Mesendoderm (in vitro differentiated cells): ENCODE measurements at regions not wholly inside any gene's neighbourhood (a gene's known extent, or its start where the extent isn't known, plus 50 kb on each side); places are given as distances from the start of the nearest gene placed in this dataset.

Source experiments
- DNase-seq: peaks from one replicate; pipeline ENCODE4 v3.0.0; 2013
- H2AK5ac ChIP-seq: 2 replicates; pipeline ENCODE4 v1.6.1; 2013; ENCODE audit warnings: low read length, inconsistent platforms
- H2BK120ac ChIP-seq: 2 replicates; pipeline ENCODE4 v1.6.1; 2013; ENCODE audit warnings: low read depth, mild to moderate bottlenecking, low read length, moderate library complexity, mixed read lengths
- H2BK15ac ChIP-seq: replicated peaks from 2 replicates; pipeline ENCODE4 v1.6.1; 2013; ENCODE audit warnings: low read depth, mild to moderate bottlenecking, moderate library complexity
- H2BK5ac ChIP-seq: 2 replicates; pipeline ENCODE4 v1.6.1; 2013; ENCODE audit warnings: low read length, inconsistent platforms
- H3K18ac ChIP-seq: 2 replicates; pipeline ENCODE4 v1.6.1; 2013; ENCODE audit warnings: mild to moderate bottlenecking, low read length, mixed read lengths
- H3K23ac ChIP-seq: one replicate; pipeline ENCODE4 v1.6.1; 2013; ENCODE audit warnings: low read length
- H3K27ac ChIP-seq: 2 replicates; pipeline ENCODE4 v1.5.1; 2013; ENCODE audit warnings: low read depth, mild to moderate bottlenecking, inconsistent platforms, low read length, moderate library complexity
- H3K27me3 ChIP-seq: 2 replicates; pipeline ENCODE4 v1.6.1; 2013; ENCODE audit warnings: low read length, control low read depth, mild to moderate bottlenecking, inconsistent platforms; ENCODE audit not compliant: insufficient read depth, poor library complexity
- H3K36me3 ChIP-seq: 2 replicates; pipeline ENCODE4 v1.6.1; 2013; ENCODE audit warnings: low read length, inconsistent platforms; ENCODE audit not compliant: control insufficient read depth, insufficient read depth
- H3K4ac ChIP-seq: one replicate; pipeline ENCODE4 v1.6.1; 2013; ENCODE audit warnings: low read depth, mild to moderate bottlenecking, low read length, moderate library complexity
- H3K4me1 ChIP-seq: 2 replicates; pipeline ENCODE4 v1.6.1; 2013; ENCODE audit warnings: low read depth, low read length, inconsistent platforms; ENCODE audit not compliant: control insufficient read depth
- H3K4me2 ChIP-seq: 2 replicates; pipeline ENCODE4 v1.6.1; 2013; ENCODE audit warnings: low read length
- H3K4me3 ChIP-seq: 2 replicates; pipeline ENCODE4 v1.5.1; 2013; ENCODE audit warnings: mild to moderate bottlenecking, low read length
- H3K56ac ChIP-seq: one replicate; pipeline ENCODE4 v1.6.1; 2013; ENCODE audit warnings: low read length
- H3K79me1 ChIP-seq: 2 replicates; pipeline ENCODE4 v1.6.1; 2013; ENCODE audit warnings: low read length, inconsistent platforms
- H3K79me2 ChIP-seq: 2 replicates; pipeline ENCODE4 v1.6.1; 2013; ENCODE audit warnings: mild to moderate bottlenecking, low read length; ENCODE audit not compliant: control insufficient read depth, insufficient read depth
- H3K9ac ChIP-seq: 2 replicates; pipeline ENCODE4 v1.6.1; 2013; ENCODE audit warnings: low read length, inconsistent platforms
- H4K5ac ChIP-seq: one replicate; pipeline ENCODE4 v1.6.1; 2013; ENCODE audit warnings: low read length
- H4K8ac ChIP-seq: one replicate; pipeline ENCODE4 v1.6.1; 2013; ENCODE audit warnings: low read depth, mild to moderate bottlenecking, control low read depth, low read length, moderate library complexity
- WGBS: extraction: QIAGEN DNeasy Blood & Tissue Kit; methylation state at CpG from one replicate; pipeline ENCODE4 v1.1.7; 2013; ENCODE audit warnings: low lambda C conversion rate, missing lambda C conversion rate; ENCODE audit not compliant: insufficient coverage; ENCODE audit errors: extremely low coverage; 5-methylcytosine and 5-hydroxymethylcytosine counted together

DNA sequence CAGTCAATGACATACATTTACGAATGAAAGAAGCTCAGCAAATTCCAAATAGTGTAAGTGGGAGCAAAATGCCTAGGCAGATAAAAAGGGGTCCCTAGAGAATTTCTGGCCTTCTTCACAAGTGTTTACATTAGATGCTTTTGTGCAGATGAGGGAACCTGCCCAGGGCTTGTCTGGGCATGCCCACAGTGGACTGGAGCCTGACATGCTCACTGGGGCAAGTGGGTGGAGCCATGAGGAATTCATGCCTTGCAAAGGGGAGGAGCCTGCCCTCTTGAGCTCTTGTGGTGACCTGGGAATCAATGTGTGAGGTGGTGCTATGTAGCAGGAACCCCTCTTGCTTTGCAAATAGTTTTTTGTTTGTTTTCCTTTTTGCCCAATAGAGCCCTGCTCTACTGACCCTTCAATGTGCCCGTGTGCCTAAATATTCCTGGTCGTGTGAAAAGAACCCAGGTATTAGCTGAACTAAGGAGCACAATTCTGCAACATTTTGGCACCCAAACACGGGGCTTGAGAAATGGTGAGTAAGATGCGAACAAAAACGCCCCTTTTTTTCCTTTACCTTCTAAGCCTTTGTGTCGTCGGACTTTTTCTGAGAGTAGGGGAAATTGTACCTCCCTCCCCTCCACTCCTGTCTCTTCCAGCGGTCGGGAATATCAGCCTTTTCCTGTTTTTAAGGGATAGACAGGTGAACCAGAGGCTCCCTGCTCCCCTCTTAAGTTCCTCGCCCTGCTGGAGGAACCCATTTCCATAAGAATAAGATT, 433.8 kb upstream of the CDH9 start:
- DNase-seq = peak; percentile 96
- no peak overlapping the region for H2BK15ac ChIP-seq
- no peak overlapping the region for H3K23ac ChIP-seq
- peaks cover 5% of the 10 kb centered on the region for H3K36me3 ChIP-seq
- H3K4ac ChIP-seq = no peak overlapping the region
- WGBS = no CpG with 5 or more reads among the region's 11 CpGs
- H4K5ac ChIP-seq = no peak overlapping the region
- peak overlapping the region; percentile 78 for H2BK120ac ChIP-seq
- peaks cover 4% of the 10 kb centered on the region for H3K79me2 ChIP-seq
- H3K4me1 ChIP-seq = no peaks in the 10 kb centered on the region
- no peak overlapping the region for H2BK5ac ChIP-seq
- peak overlapping the region; percentile 75 for H3K27ac ChIP-seq
- peak overlapping the region; percentile 97 for H3K18ac ChIP-seq
- H3K56ac ChIP-seq = peak overlapping the region; percentile 75
- H2AK5ac ChIP-seq = no peak overlapping the region
- H3K79me1 ChIP-seq = peaks cover 2% of the 10 kb centered on the region
- no peak overlapping the region for H4K8ac ChIP-seq
- H3K4me3 ChIP-seq = peak overlapping the region; percentile 60
- H3K4me2 ChIP-seq = no peak overlapping the region
- H3K9ac ChIP-seq = peak overlapping the region; percentile 80
- no peaks in the 10 kb centered on the region for H3K27me3 ChIP-seq

DNA sequence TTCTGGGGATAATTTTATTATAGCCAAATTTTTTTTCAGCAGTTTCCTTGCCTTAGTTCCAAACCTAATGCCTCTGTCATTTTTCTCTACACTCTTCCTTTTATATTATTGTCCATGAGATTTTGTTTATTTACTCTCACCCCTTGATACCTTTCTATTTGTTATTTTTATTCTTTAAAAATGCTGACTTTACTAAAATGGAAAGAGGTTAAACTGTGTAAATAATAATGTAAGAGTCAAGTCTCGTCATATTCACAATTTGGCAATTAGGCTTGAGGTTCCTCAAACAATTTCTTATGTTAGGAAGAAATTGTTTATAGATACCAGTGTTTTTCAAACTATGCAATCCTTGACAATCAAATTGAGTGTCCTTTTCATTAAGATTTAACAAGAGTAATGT, 428.6 kb upstream of the CDH9 start:
- no peak overlapping the region for H2BK15ac ChIP-seq
- H3K56ac ChIP-seq = no peak overlapping the region
- H3K36me3 ChIP-seq = no peaks in the 10 kb centered on the region
- H3K18ac ChIP-seq = no peak overlapping the region
- no peaks in the 10 kb centered on the region for H3K79me2 ChIP-seq
- H3K79me1 ChIP-seq = no peaks in the 10 kb centered on the region
- no CpG with 5 or more reads among the region's 1 CpG for WGBS
- no peaks in the 10 kb centered on the region for H3K4me1 ChIP-seq
- H3K27me3 ChIP-seq = no peaks in the 10 kb centered on the region
- no peak overlapping the region for H4K5ac ChIP-seq
- H3K4me3 ChIP-seq = no peak overlapping the region
- no peak overlapping the region for H3K9ac ChIP-seq
- no peak overlapping the region for H2BK120ac ChIP-seq
- H3K27ac ChIP-seq = no peak overlapping the region
- H2BK5ac ChIP-seq = no peak overlapping the region
- DNase-seq = no peak
- H3K23ac ChIP-seq = no peak overlapping the region
- H3K4me2 ChIP-seq = no peak overlapping the region
- H2AK5ac ChIP-seq = no peak overlapping the region
- no peak overlapping the region for H3K4ac ChIP-seq
- H4K8ac ChIP-seq = no peak overlapping the region

- Histone ChIP-seq H3K4me1 (no peaks in the 10 kb centered on the region), H2BK5ac (no peak overlapping the region), H2BK15ac (no peak overlapping the region), H3K4me2 (no peak overlapping the region), H3K4ac (no peak overlapping the region), H3K56ac (no peak overlapping the region), H4K8ac (no peak overlapping the region), H3K23ac (no peak overlapping the region), H3K18ac (no peak overlapping the region), H3K79me1 (no peaks in the 10 kb centered on the region), H3K36me3 (no peaks in the 10 kb centered on the region), H3K79me2 (no peaks in the 10 kb centered on the region), H3K27me3 (no peaks in the 10 kb centered on the region), H3K9ac (no peak overlapping the region), H2BK120ac (no peak overlapping the region), H4K5ac (no peak overlapping the region), H3K27ac (no peak overlapping the region), H2AK5ac (no peak overlapping the region), H3K4me3 (no peak overlapping the region)
- WGBS = no CpG with 5 or more reads among the region's 5 CpGs
- no peak for DNase-seq
These were observed 426.8 kb upstream of the CDH9 start for GRCh38 chr5:27465140-27465539.

GRCh38 chr5:27463446-27464149, 425.2 kb upstream of the CDH9 start:
- H3K27me3 ChIP-seq = no peaks in the 10 kb centered on the region
- WGBS = no CpG with 5 or more reads among the region's 8 CpGs

GRCh38 chr5:27462936-27463335, 424.6 kb upstream of the CDH9 start:
- H3K4me3 ChIP-seq = no peak overlapping the region
- no peak overlapping the region for H3K4ac ChIP-seq
- WGBS = no CpG with 5 or more reads among the region's 7 CpGs

More at GRCh38 chr5:27463446-27464149, 425.2 kb upstream of the CDH9 start:
- Histone ChIP-seq H3K56ac (no peak overlapping the region), H3K36me3 (no peaks in the 10 kb centered on the region), H3K79me2 (no peaks in the 10 kb centered on the region), H2BK5ac (no peak overlapping the region), H3K9ac (no peak overlapping the region), H3K4me3 (no peak overlapping the region), H2AK5ac (no peak overlapping the region), H3K23ac (no peak overlapping the region), H2BK15ac (no peak overlapping the region), H3K79me1 (no peaks in the 10 kb centered on the region), H4K8ac (no peak overlapping the region), H4K5ac (no peak overlapping the region), H3K4ac (no peak overlapping the region), H3K27ac (no peak overlapping the region), H3K4me2 (no peak overlapping the region), H3K4me1 (no peaks in the 10 kb centered on the region), H3K18ac (no peak overlapping the region), H2BK120ac (no peak overlapping the region)
- no peak for DNase-seq

More at GRCh38 chr5:27462936-27463335, 424.6 kb upstream of the CDH9 start:
- H3K79me2 ChIP-seq = no peaks in the 10 kb centered on the region
- no peaks in the 10 kb centered on the region for H3K36me3 ChIP-seq
- H3K18ac ChIP-seq = no peak overlapping the region
- H3K4me2 ChIP-seq = no peak overlapping the region
- no peak overlapping the region for H2BK15ac ChIP-seq
- no peak overlapping the region for H3K9ac ChIP-seq
- no peaks in the 10 kb centered on the region for H3K79me1 ChIP-seq
- no peak overlapping the region for H3K56ac ChIP-seq
- H3K23ac ChIP-seq = no peak overlapping the region
- no peak for DNase-seq
- no peak overlapping the region for H2AK5ac ChIP-seq
- no peak overlapping the region for H4K8ac ChIP-seq
- H3K27ac ChIP-seq = no peak overlapping the region
- no peak overlapping the region for H2BK5ac ChIP-seq
- H3K4me1 ChIP-seq = no peaks in the 10 kb centered on the region
- no peaks in the 10 kb centered on the region for H3K27me3 ChIP-seq
- H4K5ac ChIP-seq = no peak overlapping the region
- no peak overlapping the region for H2BK120ac ChIP-seq
